ENCODE measurements at regions not wholly inside any gene's neighbourhood (a gene's known extent, or its start where the extent isn't known, plus 50 kb on each side); places are given as distances from the start of the nearest gene placed in this dataset.
"Not testable (repeated sequence)": the region's sequence is repeated elsewhere in the genome, so short reads cannot be mapped to it uniquely, and the experiment has no call there.

- DNase-seq = not testable (repeated sequence)
These were observed 107.0 kb downstream of the OTUD1 start for GRCh38 chr10:23545866-23546265.

- no peak for DNase-seq
These were observed 118.0 kb downstream of the OTUD1 start for GRCh38 chr10:23556727-23557440.

DNA sequence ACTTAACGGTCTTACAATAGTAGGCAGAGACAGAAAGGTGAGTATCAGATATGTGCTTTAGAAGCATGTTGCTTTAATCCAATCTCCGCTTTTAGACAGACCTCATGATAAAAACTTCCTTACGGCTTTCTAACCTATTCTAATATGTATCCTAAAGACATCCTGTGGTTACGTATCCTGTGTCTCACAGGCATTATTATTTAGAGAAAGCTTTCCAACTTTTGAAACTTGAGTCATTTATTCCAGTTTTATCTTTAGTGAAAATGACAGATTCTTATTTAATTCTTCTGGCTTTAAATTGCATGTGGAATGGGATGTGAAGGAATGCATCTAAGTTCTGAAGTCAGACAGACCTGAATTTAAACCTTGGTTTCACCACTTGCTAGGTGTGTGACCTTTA lies 118.9 kb downstream of the OTUD1 start:
- no peak for DNase-seq

DNA sequence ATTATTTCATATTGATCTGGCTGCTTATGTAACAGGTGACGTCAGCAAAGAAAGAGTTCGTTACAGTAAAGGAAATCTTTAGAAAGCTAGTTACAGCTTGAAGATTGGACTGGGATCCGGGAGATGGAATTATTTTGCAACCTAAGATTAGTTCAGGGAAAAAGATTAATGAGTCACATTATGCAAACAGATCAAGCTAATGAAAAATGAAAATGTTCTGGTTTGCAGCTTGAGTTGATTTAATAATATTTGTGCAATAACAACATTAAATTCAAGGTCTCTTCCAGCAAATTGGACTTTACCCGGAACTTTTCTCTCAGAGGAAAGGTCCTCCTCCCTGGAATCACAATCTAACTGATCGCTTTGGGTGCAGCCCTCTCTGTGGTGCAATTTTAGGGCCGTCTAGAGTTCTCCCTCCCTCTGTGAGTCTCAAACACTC lies 119.5 kb downstream of the OTUD1 start:
- no peak for DNase-seq

- no peak for DNase-seq
These were observed 130.1 kb downstream of the OTUD1 start for GRCh38 chr10:23568996-23569395.

DNA sequence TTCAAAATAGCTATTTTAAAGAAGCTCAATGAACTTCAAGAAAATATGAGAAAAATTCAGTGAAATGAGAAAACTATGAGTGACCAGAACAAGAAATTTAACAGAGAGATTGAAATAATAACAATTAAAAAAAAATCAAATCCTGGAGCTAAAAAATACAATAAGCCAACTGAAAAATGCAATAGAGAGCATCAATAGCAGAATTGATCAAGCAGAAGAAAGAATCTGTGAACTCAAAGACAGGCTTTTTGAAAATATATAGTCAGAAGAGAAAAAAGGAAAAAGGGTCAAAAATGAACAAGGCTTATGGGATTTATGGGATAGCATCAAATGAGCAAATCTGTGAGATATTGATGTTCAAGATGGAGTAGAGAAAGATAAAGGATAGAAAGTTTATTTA lies 133.0 kb downstream of the OTUD1 start:
- DNase-seq = no peak

DNA sequence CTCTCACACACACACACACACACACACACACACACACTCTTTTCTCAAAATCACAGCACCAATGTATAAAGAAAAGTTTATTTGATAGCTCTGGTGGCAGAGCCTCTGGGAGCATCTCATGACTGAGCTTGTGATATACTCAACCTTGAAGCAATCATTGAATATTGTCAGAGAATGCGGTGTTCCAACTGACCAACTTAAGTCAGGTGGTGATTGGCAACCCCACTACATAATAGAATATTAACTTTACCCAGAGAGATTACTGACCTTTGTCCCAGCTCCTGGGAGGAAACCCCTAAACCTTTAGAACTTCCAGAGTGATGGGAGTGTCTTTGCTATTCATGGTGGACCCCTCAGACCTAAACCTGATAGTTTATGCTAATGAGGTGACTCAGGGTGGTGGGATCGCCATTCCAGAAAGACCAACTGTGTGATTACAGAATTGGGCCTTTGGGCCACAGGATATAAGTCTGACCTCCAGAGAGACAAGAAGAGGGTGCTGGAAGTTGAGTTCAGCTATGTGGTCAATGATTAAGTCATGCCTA lies 143.1 kb downstream of the OTUD1 start:
- DNase-seq = no peak

GRCh38 chr10:23584396-23584795 lies 145.5 kb downstream of the OTUD1 start:
- no peak for DNase-seq

GRCh38 chr10:23585186-23585585 lies 146.3 kb downstream of the OTUD1 start:
- DNase-seq = no peak

- DNase-seq = no peak
These were observed 146.8 kb downstream of the OTUD1 start for GRCh38 chr10:23585666-23586065.

DNA sequence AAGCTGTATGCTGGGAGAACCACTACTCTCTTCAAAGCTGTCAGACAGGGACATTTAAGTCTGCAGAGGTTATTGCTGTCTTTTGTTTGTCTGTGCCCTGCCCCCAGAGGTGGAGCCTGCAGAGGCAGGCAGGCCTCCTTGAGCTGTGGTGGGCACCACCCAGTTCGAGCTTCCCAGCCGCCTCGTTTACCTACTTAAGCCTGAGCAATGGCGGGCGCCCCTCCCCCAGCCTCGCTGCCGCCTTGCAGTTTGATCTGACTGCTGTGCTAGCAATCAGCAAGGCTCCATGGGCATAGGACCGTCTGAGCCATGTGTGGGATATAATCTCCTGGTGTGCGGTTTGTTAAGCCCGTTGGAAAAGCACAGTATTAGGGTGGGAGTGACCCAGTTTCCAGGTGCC lies 156.4 kb downstream of the OTUD1 start:
- DNase-seq = not testable (repeated sequence)

- no peak for DNase-seq
These were observed 165.7 kb downstream of the OTUD1 start for GRCh38 chr10:23604613-23605012.

GRCh38 chr10:23606456-23606855 lies 167.6 kb downstream of the OTUD1 start:
- DNase-seq = no peak

DNA sequence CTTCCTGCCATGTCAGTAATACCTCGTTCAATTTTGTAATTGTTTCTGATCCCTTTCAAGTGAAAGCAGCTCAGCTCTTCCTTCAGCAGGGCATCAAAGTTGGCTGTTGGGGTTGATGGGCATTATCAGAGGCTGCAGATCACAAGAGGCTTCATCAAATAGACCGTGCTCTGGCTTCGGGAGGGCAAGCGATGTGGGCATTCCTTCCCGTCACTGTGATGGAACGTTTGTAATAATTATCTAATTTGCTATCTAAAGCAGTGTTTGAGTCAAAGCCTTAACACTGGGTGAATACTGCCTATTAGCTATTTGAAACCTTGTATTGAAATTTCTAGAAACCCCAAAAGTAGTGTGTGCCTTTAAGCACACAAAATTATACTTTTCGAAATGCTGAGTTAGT lies 170.1 kb downstream of the OTUD1 start:
- DNase-seq = no peak

GRCh38 chr10:23610626-23611307 lies 171.9 kb downstream of the OTUD1 start:
- no peak for DNase-seq

GRCh38 chr10:23611308-23612029 lies 172.6 kb downstream of the OTUD1 start:
- no peak for DNase-seq

- DNase-seq = no peak
These were observed 175.0 kb downstream of the OTUD1 start for GRCh38 chr10:23613900-23614299.

DNA sequence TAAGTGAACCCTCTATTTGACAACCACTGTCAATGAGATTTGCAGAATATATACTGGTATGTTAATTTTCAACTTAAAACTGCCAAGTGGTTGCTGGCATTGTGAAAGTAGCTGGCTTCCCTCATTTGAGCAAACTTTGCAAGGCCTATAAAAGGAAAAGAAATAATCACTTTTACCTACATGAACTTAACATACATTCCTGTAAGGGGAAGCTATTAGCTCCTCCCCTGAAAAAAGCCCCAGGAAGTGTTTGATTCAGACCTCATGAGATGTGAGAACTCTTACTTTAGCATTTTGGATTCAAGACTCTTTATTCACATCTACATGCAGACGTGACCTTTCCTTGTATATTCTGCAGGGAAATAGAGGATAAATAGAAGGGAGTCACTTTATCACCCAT lies 175.6 kb downstream of the OTUD1 start:
- no peak for DNase-seq

DNA sequence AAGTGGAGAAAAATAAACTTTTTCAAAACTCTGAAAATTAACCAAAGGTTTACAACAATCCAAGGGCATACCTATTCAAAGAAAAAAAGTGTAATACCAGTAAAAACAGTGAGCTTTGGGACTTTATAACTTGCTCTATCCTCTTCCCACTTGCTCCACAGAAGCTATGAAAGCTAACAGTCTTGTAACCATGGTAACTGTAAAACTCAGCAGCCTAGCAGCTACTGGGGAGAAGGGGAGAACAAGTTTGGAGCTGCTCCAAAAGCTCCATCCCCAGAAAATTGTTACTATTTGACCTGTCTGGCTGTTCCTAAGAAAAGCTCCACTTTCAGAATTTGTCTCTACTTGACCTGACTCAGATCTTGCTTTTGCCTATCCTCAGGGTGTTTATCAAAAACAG lies 191.5 kb downstream of the OTUD1 start:
- DNase-seq = no peak

DNA sequence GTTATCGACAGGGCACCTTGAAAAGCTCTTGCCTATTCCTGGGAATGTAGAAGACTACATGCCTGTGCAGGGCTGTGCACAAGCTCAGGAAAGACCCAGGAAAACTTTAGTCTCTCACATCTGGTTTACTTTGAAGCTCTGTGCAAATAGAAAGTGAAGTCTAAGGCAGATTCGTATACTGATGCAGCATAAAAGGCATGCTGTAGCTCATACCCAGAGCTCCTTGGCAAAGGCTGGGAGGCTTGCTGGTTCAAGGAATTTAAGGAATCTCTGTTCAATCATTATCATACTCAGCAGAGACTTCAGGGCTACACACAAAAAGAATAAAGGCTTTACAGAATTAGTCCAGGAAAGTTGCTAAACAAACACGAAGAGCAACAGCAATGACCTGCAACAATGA lies 192.0 kb downstream of the OTUD1 start:
- no peak for DNase-seq

DNA sequence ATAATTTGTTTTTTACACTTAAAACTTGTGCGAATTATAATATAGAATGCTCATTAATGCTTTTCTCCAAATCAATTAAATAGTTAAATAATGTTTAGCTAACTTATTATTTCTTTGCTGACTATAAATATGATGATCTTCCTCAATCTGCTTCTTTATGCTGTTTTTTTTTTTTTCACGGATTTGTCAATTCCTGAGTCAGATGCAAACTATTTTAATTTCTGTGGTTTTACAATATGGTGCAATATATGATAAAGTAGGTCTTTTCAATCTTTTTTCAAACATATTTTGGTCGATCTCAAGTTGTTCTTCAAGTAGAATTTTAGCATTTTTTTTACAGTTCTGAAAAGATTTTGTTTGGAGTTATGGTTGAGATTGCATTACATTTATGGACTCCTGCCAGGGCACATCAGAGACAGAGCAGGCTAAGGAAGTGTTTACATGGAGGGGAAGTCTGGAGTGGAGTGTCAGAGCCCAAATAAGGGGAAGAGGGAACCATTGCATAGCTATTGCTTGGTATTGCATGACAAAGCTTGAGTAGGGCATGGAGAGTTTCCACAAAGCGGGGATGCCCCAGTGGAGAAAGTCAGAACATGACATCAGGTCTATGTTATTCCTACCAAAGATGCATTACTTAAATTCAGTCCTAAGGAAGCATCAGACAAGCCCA lies 204.4 kb downstream of the OTUD1 start:
- DNase-seq = no peak

GRCh38 chr10:23648618-23649017 lies 209.7 kb downstream of the OTUD1 start:
- DNase-seq = no peak

DNA sequence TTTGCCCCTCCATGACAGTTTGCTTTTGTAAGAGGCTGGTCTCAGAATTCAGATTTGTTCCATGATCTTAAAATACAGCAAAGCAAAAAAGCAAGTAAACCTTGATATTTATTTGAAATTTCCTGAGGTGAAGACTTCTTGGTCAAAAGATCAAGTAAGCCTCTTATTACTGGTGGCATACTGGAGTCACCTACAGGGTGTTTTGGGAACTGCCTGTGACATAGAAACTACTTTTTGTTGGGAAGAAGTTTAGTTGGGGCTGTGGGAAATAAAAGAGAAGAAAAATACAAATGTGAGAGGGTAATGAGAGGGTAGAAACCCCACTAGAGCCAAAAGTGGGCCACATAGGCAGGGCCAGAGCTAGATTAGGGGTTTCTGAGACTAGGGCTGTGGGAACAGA lies 217.9 kb downstream of the OTUD1 start:
- DNase-seq = peak; percentile 4

Data from CD4-positive, alpha-beta T cell treated with Interleukin-17A for 4 hours (primary cell).